ENCODE measurements at regions not wholly inside any gene's neighbourhood (a gene's known extent, or its start where the extent isn't known, plus 50 kb on each side); places are given as distances from the start of the nearest gene placed in this dataset.

DNA sequence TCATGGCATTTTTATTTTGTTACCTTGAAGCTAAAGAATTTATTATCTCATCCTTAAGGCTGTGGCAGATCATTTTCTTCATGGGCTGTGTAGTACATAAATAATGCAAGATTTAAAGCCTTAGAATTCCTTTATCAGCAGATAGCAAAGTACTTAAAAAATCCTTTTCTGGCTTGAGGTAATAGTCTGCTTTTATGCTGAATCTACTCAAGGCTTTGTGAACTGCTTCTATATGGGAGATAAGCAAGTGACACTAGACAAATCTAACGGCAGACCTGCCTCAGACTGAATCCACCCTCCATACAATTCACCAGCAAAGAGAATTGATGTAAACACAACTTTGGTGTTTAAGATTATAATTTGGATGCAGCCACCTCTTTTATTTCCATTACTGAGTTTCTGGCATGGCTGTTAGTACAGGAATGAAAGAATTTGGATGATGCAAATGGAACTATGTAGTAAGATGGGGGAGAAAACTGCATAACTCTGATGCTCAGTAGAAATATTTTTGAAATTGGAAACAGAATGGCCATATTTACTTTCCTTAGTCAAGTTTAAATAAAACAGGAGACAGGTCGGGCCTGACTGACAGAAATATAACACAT is 1121.5 kb downstream of the NAALADL2 start:
- Histone ChIP-seq H3K4me3 (ENCODE audit: low read depth, low read length, poor library complexity, severe bottlenecking) (no peak overlapping the region), H3K9me2 (ENCODE audit: insufficient read depth, low read length) (no peaks in the 10 kb centered on the region; the same call in 1 of the 2 replicates), H4K20me1 (ENCODE audit: insufficient read depth, low read length) (no peaks in the 10 kb centered on the region), H3K27ac (ENCODE audit: low read depth, low read length, poor library complexity, severe bottlenecking) (no peak overlapping the region), H3K9me3 (ENCODE audit: low read length) (no peaks in the 10 kb centered on the region), H3K36me3 (ENCODE audit: insufficient read depth, low read length) (no peaks in the 10 kb centered on the region), H3K4me1 (ENCODE audit: insufficient read depth, low read length, poor library complexity, severe bottlenecking) (no peaks in the 10 kb centered on the region), H2AFZ (ENCODE audit: low read length) (no peak overlapping the region), H3K4me2 (ENCODE audit: low read length) (no peak overlapping the region), H3K79me2 (ENCODE audit: insufficient read depth, low read depth, low read length) (no peaks in the 10 kb centered on the region)
- DNase-seq (ENCODE audit: low spot score) = no peak
- no TSS peak for BruUV-seq (replicated peaks)
- intact Hi-C loops (cut with micrococcal nuclease; ENCODE audit: unreplicated experiment) = no loop called here
- POLR2A ChIA-PET = no interaction called here
- TF ChIP-seq, protein P1, sequence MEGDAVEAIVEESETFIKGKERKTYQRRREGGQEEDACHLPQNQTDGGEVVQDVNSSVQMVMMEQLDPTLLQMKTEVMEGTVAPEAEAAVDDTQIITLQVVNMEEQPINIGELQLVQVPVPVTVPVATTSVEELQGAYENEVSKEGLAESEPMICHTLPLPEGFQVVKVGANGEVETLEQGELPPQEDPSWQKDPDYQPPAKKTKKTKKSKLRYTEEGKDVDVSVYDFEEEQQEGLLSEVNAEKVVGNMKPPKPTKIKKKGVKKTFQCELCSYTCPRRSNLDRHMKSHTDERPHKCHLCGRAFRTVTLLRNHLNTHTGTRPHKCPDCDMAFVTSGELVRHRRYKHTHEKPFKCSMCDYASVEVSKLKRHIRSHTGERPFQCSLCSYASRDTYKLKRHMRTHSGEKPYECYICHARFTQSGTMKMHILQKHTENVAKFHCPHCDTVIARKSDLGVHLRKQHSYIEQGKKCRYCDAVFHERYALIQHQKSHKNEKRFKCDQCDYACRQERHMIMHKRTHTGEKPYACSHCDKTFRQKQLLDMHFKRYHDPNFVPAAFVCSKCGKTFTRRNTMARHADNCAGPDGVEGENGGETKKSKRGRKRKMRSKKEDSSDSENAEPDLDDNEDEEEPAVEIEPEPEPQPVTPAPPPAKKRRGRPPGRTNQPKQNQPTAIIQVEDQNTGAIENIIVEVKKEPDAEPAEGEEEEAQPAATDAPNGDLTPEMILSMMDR (conservative IDR thresholded peaks at IDR 0.05; ENCODE audit: low read length) = no peak
- no peak for TF ChIP-seq EZH2phosphoT487 (IDR thresholded peaks at IDR 0.05; ENCODE audit: borderline replicate concordance, low read depth, low read length)
- CTCF ChIA-PET (ENCODE audit: unreplicated experiment) = no interaction called here

DNA sequence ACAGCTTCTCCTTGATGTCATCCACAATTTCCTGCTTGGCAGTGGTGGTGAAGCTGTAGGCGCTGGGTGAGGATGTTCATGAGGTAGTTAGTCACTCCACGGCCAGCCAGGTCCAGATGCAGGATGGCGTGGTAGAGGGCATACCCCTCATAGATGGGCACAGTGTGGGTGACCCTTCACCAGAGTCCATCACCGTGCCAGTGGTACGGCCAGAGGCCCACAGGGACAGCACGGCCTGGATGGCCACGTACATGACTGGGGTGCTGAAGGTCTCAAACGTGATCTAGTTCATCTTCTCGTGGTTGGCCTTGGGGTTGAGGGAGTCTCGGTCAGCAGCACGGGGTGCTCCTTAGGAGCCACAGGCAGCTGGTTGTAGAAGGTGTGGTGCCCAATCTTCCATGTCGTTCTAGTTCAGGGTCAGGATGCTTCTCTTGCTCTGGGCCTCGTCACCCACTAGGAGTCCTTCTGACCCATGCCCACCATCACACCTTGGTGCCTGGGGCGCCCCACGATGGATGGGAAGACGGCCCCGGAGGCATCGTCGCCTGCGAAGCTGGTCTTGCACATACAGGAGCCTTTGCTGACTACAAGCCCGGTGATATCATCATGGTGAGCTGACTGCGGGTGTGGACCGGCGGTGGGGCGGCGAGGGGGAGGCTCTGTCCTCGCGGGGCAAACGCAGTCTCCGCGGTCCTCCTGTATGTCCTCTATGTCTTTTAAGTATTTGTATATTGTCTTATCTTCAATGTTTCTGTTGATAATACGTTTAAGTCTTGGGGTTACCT is 1119.0 kb downstream of the NAALADL2 start:
- TF ChIP-seq, protein P1 (conservative IDR thresholded peaks at IDR 0.05; ENCODE audit: low read length) = no peak
- no peak for TF ChIP-seq EZH2phosphoT487 (IDR thresholded peaks at IDR 0.05; ENCODE audit: borderline replicate concordance, low read depth, low read length)
- POLR2A ChIA-PET = interaction anchor here (0.5 kb wide), 1 partner anchor 463 kb away, joined by 3 read pairs; no protein-coding TSS in a partner anchor
- H3K4me2 ChIP-seq (ENCODE audit: low read length) = no peak overlapping the region
- H3K9me2 ChIP-seq (ENCODE audit: insufficient read depth, low read length) = no peaks in the 10 kb centered on the region; the same call in 1 of the 2 replicates
- no TSS peak for BruUV-seq (replicated peaks)
- CTCF ChIA-PET (ENCODE audit: unreplicated experiment) = no interaction called here
- no peak overlapping the region for H2AFZ ChIP-seq (ENCODE audit: low read length)
- intact Hi-C loops (cut with micrococcal nuclease; ENCODE audit: unreplicated experiment) = no loop called here
- no peaks in the 10 kb centered on the region for H3K9me3 ChIP-seq (ENCODE audit: low read length)
- no peaks in the 10 kb centered on the region for H3K36me3 ChIP-seq (ENCODE audit: insufficient read depth, low read length)
- no peak overlapping the region for H3K4me3 ChIP-seq (ENCODE audit: low read depth, low read length, poor library complexity, severe bottlenecking)
- H3K4me1 ChIP-seq (ENCODE audit: insufficient read depth, low read length, poor library complexity, severe bottlenecking) = no peaks in the 10 kb centered on the region
- no peak for DNase-seq (ENCODE audit: low spot score)
- no peaks in the 10 kb centered on the region for H3K79me2 ChIP-seq (ENCODE audit: insufficient read depth, low read depth, low read length)
- H3K27ac ChIP-seq (ENCODE audit: low read depth, low read length, poor library complexity, severe bottlenecking) = no peak overlapping the region
- no peaks in the 10 kb centered on the region for H4K20me1 ChIP-seq (ENCODE audit: insufficient read depth, low read length)

DNA sequence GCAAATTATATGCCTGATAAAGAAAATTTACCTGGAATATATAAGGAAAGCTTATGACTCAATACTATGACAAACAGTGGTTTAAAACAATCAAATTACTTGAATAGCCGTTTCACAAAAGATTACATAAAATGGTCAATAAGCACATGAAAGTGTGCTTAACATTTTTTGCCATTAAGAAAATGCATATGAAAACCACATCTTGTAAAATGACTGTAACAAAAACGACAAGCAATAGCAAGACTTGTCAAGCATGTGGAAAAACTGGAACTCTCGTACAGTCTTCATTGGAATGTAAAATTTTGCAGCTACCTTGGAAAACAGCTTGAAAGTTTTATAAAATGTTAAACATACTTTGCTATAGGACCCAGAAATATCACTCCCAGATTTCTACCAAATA is 1110.3 kb downstream of the NAALADL2 start:
- DNase-seq (ENCODE audit: low spot score) = no peak
- Histone ChIP-seq H3K36me3 (ENCODE audit: insufficient read depth, low read length) (no peaks in the 10 kb centered on the region), H3K4me1 (ENCODE audit: insufficient read depth, low read length, poor library complexity, severe bottlenecking) (no peaks in the 10 kb centered on the region), H4K20me1 (ENCODE audit: insufficient read depth, low read length) (no peaks in the 10 kb centered on the region), H2AFZ (ENCODE audit: low read length) (no peak overlapping the region), H3K27ac (ENCODE audit: low read depth, low read length, poor library complexity, severe bottlenecking) (no peak overlapping the region), H3K4me2 (ENCODE audit: low read length) (no peak overlapping the region), H3K9me2 (ENCODE audit: insufficient read depth, low read length) (no peaks in the 10 kb centered on the region), H3K9me3 (ENCODE audit: low read length) (no peaks in the 10 kb centered on the region), H3K79me2 (ENCODE audit: insufficient read depth, low read depth, low read length) (no peaks in the 10 kb centered on the region), H3K4me3 (ENCODE audit: low read depth, low read length, poor library complexity, severe bottlenecking) (no peak overlapping the region)
- CTCF ChIA-PET (ENCODE audit: unreplicated experiment) = no interaction called here
- BruUV-seq (replicated peaks) = no TSS peak
- POLR2A ChIA-PET = no interaction called here
- intact Hi-C loops (cut with micrococcal nuclease; ENCODE audit: unreplicated experiment) = no loop called here
- TF ChIP-seq EZH2phosphoT487 (IDR thresholded peaks at IDR 0.05; ENCODE audit: borderline replicate concordance, low read depth, low read length) = no peak
- TF ChIP-seq, protein P1 (conservative IDR thresholded peaks at IDR 0.05; ENCODE audit: low read length) = no peak
